HG03457 (cell line): ENCODE measurements at regions not wholly inside any gene's neighbourhood (a gene's known extent, or its start where the extent isn't known, plus 50 kb on each side); places are given as distances from the start of the nearest gene placed in this dataset.

Source experiments
- ATAC-seq: cut with Tn5 transposase; IDR thresholded peaks from one replicate; pipeline ENCODE4 v1.9.1; 2021; ENCODE audit warnings: moderate number of reproducible peaks; ENCODE audit not compliant: unreplicated experiment

DNA sequence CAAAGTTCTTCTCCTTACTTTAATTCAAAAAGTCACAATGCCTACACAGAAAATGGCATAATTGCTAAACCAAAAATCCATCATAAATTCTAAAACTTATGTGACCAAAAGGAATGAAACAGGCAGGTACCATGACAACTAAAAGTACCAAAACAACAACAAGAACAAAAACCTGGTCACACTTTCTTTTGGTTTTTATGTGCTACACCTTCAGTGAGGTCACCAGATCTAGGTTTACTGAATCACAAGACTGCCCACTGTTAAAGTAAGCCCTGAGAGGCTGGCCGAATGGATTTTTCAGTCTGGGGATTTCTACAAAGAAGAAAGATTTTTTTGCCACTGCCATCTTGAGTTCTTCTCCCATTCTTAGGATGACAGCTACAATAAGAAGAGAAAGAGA lies 583.0 kb upstream of the PKN2 start:
- no peak for ATAC-seq

DNA sequence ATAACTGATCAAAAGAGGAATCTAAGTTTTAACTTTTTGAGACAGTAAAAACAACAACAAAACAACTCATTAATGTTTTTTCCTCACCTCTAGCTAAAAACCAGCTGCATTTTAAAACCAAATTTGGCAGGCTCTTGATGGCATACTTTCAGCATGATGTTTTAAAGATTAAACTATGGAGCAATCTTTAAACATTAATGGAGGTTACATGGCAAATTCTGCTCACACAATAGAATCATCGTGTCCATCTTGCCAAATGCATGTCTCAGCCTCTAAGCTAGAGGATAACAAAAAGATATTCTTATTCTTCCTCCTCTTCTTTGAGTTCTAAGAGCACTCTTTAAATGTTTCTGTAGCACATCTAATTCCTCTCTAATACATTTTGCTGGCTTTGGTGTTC lies 579.8 kb upstream of the PKN2 start:
- ATAC-seq: no peak

DNA sequence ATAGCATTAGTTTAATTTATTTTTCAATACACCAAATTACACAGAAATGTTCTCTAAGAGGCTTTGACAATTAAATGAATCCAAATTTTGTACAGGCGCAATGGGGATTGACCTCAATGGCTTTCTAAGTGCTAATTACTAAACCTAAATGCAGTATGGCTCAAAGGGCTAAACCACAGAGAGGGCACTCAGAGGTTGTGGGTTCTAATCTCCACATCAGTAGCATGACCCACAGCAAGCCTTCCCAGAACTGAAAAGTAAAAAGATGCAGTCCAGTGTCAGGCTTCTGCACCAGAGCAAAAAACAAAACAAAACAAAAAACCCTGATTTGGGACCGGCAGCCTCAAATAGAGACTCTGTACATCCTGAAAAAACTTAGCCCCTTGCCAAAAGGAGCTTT lies 579.2 kb upstream of the PKN2 start:
- no peak for ATAC-seq

DNA sequence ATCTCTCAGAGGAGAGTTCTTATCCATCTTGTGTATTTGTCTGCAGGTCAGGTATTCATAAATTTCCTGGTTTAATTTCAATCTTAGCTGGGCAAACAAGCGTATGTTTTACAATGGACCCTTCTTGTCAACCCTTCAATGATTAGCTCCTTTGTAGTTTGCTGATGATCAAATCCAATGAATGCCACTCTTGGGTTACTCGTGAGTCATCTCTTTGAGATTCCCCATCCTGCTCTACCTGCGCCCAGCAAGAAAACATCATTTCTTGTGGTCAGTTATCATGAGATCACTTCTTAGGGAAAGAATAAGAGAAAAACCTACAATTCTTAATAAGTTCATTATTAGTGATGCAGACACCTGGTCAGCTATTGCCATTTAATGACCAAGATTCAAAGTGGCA lies 572.3 kb upstream of the PKN2 start:
- no peak for ATAC-seq

DNA sequence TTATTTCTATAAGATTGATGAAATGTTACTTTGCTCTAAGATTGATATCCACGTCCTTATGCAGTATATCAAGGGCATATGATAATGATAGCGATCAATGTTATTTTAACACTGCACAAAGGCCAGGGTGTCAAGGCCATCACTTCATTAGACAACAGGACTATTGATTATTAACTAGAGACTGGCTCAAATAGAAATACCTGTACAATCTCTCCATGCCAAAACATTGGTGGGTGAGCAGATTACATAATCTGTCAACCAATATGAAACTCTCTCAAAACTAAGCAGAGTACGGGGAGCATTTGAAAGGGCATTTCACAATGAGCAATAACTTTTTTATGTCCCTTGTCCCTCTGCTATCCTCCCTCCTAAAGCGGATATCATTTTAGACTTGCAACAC lies 566.5 kb upstream of the PKN2 start:
- ATAC-seq: no peak

DNA sequence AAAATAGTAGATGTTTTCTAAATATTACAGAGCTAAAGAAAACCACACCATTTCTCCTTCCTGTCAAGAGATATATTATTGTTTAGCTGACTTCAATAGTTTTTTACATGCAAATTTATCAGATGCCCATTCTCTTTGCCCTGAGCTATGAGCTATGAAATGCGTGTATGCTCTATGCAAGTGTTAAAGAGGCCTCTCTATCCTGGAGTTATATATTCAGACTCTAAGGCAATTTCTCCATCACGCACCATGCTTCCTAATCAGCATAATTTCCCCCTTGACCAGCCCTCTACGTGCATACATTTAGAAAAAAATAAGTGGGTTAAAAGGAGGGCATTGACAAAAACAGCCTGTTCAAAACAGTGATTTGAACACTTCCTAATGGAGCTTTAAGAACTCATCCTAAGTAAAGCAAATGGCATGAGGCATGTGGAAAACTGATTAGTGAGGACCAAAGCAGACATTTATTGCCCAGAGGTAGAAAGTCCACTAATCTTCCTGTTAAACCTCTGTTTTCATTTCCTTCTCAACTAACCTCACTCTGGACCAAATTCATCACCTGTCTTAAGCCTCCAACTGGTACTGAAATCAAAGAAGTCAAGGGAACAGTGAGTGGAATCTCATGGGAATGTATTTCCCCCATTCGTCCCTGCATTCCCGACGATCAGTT lies 565.8 kb upstream of the PKN2 start:
- ATAC-seq: no peak

DNA sequence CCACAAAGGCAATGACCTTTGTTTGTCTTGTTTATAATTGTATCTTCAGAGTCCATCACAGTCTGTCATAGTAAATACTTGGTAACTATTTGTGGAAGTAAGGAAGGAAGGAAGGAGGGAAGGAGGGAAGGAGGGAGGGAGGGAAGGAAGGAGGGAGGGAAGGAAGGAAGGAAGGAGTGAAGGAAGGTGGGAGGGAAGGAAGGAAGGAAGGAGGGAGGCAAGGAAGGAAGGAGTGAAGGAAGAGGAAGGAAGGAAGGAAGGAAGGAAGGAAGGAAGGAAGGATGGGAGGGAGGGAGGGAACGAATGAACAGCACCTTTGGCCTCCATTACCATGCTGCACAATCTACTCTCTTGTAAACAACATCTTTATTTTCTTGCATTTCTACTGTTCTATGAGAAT lies 559.5 kb upstream of the PKN2 start:
- no peak for ATAC-seq

DNA sequence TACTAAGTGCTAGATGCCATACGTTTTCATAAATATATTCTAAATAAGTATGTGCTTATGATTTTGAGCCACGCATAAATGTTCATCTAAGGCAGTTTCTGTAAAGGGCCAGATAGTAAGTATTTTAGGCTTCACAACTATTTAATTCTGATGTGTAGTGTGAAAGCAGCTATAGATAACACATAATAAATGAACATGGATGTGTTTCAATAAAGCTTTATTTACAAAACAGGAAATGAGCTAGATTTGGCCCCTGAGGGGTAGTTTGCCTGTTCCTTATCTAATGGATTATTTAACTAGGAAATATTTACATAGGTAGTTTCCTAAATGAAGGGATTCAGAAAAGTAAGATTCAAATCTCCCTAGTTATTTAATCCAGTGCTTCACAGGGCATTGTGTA lies 557.6 kb upstream of the PKN2 start:
- ATAC-seq: no peak

DNA sequence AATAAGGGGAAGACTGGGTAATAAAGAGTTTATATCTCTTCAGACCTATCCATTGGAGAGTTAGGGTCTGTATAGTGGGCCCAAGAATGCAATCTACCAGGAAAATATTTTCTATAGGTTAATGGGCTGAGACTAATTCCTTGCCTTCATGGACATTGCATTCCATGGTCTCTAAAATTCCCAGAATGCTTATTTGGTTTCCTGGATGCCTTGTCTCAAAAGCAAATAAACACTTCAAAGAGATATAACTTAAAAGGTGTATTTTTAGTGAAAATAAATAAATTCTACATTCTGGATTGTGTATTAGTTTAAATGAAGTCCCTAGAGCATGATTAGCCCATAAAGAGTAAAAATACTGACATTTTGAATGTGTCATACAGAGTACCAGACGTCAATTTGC lies 550.1 kb upstream of the PKN2 start:
- no peak for ATAC-seq

DNA sequence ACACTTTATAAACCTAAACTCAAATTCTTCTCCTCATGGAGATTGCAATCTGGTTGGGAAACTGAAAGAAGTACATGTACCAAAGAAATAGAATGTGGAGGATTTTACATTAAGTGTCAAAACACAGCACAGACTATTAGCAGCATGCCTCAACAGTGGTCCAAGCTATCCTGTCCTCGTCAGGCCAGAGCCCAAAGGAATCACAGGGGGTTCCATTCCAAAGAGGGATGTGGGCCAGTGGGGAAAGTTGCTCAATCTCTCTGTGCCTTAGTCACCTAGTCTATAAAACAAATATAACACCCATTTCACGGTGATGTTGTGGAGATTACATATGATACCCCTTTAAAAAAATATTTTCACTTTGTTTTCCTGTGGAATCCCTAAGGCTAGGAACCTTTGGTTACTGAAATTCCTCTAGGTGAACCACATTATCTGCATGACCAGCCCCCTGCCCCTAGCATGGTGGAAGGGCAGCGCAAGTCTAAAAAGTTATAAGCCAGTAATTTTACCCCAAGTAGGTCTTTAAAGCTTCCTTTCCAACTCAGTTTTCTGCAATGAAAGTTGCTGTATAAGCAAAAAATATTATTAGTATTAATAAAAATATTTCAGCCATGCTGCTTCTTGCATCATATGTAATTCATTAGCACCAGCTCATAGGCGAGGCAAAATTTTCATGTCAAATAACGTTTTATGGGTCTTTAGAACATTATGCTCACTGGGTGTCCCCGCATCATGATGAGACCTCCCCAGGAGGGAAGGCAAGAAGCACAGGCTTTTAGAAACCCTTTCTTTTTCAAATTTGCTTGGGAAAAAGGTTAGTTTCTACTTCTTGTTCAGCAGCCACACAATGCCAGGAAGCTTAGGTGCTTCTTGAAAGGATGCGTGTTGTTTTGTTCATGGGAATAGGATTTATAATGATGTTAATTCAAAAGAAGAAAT lies 548.8 kb upstream of the PKN2 start:
- no peak for ATAC-seq

DNA sequence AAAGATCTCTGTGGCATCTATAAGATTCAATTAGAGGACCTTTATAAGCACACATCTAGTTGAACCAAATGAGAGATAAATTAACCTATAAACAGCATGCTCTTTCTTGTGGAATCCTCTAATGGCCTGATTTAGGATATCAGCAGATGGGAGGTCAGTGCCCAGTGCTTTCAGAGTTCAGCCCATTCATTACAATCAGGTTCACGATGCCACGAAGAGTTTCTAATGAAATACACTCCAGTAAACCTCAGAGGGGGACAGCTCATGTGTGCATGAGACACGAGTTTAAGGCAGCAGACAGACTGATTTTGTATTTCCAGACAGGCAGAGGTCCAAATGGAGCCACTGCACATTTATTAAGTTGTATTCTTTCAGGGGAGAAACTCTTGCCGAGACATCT lies 544.4 kb upstream of the PKN2 start:
- ATAC-seq: no peak

DNA sequence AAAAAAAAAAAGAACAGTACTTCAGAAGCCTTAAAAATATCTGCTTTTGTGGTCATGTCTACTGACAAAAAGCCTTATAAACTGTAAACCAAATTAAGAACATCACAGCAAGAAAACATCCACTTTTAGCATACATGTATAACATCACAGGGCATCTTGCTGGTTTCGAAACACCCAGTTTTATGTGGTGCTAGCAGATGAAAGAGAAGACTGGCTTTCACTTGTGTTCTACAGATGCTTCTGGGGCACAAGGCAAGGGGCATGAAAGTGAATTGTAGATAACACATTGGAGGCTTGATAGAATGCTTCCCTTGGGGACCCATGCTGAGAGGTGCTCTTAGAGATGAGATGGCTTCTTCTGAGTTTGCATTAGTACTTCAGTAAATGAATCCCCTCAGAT lies 543.7 kb upstream of the PKN2 start:
- no peak for ATAC-seq

DNA sequence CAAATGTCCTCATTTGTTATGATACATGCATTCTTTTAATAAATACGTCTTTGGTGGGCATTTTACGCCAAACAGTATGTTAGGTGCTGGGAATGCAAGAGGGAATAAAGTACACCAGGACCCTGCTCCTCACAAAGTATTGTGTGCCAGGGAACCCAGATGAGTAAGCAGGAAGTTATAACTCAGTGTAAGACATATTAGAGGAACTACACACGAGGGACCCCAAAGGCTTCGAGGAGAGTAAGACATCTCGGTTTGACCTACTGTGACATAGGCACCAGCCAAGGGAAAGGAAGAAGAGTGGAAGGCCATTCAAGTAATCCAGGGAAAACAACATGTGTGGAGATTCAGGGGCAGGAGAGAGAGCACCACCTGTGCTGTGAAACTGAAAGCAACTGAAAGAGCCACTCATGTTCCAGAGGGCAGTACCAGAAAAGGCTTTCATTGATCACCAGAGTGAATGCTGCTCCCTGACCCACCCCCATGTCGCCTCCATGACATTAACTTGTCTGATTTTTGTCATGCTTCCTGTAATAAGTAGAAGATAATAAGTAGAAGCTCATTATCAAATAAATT lies 542.5 kb upstream of the PKN2 start:
- no peak for ATAC-seq

DNA sequence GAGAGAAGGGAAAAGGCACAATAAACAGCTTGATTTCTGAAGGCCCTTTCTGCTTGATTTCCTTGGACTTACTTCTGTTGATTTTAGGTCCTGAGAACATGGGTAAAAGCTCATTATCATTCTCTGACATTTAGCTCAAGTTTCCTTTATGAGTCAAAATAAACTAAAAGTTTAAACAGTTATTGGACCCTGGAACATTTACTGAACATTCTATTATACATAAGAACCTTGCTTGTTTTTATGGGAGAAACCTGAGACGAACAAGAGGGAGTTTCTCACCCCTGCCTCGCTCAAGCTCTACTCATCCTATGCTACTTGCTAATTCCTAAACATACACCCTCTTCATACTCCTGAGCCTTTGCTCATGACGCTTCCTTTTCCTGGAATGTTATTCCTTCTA lies 538.3 kb upstream of the PKN2 start:
- no peak for ATAC-seq

DNA sequence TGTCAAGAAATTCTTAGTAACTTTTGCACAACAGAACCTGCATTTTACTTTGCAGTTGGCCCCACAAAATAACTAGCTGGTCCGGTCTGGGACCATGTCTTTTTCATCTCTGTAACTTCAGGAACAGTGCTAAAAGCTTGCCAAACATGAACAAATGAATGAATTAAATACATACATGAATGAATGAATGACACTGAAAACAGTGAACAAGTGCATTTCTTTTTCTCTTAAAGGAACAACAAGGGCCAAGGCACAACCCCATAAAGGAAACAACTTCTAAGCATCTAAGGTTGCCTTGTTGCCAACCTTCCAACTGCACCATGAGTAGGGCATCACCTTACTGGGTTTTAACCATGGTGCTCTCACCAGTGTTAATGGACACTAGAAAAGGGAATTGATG lies 534.4 kb upstream of the PKN2 start:
- no peak for ATAC-seq

DNA sequence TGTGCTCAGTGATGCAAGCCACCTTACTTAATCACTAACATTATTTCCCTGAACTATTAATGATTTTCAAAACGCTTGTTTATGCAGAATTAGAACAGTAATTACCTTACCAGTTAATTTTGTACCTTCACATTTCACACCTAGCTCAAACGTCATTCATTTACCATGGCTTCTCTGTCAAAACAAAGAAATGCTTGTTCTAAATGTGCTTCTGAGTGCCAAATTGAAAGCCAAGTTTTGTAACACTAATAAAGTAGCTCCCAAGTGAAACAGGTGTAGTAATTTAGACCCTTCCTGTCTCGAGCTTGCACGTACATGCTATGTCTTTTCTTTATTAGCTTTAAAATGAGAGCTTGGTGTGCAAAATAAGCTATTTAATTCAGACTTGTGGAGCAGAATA lies 533.7 kb upstream of the PKN2 start:
- no peak for ATAC-seq

DNA sequence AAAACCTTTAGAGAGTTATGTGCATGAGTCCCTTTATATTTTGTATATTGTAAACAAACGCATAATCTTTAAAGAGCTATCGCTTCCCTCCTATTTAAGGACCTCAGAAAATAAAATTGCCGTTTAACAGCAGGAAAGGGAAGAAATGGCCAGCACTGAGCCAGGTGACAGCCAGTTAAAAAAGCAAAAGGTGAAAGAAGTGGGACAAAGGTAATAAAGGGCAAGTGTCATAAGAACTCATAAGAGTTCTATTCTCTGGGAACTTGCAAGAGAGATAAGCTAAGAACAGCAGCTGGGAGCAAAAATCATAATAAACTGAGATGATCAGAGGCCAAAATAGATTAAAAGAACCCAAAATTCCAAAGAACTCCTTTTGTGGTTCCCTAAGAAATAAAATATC lies 520.9 kb upstream of the PKN2 start:
- ATAC-seq: no peak

DNA sequence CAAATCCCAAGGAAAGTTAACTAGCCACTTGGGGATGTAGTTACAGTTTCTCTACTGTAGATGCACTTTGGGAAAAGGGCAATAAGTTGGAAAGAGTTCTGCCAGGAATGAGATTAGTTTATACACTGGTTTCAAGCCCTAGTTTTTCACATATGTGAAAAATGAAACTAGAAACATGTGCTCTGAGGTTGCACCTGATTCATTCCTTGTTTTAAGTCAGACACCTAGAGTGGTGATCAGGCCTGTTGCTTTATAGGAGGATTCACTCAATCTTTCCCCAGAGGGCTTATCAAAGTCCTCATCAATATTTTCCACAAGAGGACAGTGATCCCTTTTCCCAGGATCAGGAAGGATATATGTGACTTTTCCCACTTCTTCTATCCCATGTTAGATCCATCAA lies 515.9 kb upstream of the PKN2 start:
- ATAC-seq: no peak

DNA sequence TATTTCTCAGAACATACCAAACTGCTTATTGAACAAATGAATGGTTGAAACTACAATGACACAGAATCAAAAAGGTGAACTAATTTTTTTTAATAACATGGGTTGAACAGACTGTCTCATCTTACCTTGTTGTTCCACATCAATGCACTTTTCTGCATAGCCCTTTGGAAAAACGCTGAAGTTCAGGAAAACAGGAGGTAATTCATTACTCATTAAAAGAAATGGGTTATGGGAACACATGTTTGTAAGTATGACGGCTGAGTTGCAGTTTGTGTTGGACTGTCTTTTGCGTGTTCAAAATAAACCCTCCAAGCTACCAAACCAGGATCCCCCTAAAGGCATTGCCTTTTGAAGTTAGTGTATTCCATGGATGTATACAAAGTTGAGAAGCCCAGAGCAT lies 514.9 kb upstream of the PKN2 start:
- no peak for ATAC-seq

DNA sequence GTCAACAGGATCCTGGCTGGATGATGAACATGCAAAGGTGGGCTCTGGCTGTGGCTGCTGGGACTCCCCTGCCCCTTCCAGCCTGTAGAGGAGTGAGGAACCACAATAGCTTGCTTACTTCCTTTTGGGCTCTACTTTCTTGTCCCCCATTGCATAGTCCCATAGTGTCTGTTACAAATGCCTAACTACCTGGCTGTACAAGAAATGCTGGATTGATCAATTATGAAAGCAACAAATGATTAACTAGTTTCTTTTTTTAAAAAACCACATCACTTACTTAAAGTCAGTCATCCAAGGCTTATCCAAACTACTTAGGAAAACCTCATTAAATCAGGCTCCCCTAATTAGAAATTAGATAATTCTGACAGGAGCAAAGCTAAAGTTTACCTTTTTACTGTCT lies 514.1 kb upstream of the PKN2 start:
- ATAC-seq: no peak

DNA sequence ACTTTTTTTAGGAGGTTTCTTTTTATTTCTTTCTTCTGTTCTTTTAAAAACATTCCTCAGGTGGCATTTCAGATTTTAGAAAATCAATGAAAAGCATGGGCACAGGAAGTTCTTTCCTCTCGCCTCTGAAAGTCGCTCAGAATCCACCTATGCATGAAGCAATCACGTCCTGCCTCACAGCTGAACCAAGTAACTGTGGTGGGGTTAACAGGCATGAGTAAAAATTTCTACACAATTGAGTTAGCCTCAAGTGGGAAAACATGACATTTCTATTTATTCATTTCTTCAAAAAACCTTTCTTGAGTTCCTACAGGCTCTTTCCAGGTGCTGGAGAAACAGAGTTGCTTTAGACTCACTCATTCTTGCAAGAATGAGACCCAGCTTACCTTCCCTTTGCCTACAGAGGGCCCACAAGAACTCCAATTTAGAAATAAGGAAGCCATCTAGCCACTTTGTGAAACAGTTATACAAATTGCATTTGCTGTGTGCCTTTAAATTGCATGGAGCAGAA lies 508.9 kb upstream of the PKN2 start:
- ATAC-seq: no peak

DNA sequence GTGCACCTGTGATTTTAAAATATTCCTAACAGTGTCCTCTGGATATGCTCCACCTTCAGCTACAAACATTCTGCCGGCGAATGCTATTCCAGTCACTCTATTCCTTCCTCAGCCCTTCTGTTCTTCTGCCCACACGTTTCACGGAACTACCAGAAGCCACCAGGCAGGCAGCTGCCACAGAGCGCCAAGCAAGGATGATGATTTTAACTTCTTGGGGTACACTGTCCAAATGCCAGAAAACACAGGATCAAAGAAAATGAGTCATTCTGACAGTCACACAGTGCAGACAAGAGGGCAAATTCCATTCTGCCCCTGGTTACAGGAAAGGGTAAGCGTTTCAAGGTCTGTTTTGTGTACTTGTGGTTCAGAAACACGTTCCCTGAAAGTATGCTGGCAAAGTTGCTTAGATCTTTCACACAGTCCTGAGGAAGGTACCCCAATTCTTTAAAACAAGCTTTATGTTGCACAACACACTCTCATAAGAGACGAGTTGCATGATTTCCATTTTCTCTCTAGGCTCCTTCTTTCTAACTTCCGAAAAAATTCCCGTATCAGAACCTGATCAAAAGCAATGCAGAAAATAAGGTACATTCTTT lies 508.3 kb upstream of the PKN2 start:
- ATAC-seq: no peak
